Liver (tissue), 3 donors: ENCODE measurements at regions not wholly inside any gene's neighbourhood (a gene's known extent, or its start where the extent isn't known, plus 50 kb on each side); places are given as distances from the start of the nearest gene placed in this dataset.

Experiments
- FOXA1 ChIP-seq: IDR thresholded peaks from 2 replicates; pipeline ENCODE4 v1.6.1; 2016; ENCODE audit warnings: antibody characterized with exemption
- GABPA ChIP-seq, 2 donors: IDR thresholded peaks in 1 of 2; conservative IDR thresholded peaks in 1 of 2; 2 replicates each; pipeline ENCODE4 v1.6.1; 2016; ENCODE audit warnings: antibody characterized with exemption in 2 of 2, mild to moderate bottlenecking in 1 of 2, moderate library complexity in 1 of 2
- HNF4G ChIP-seq: IDR thresholded peaks from 2 replicates; pipeline ENCODE4 v1.6.1; 2016; ENCODE audit warnings: antibody characterized with exemption
- NR2F2 ChIP-seq: IDR thresholded peaks from 2 replicates; pipeline ENCODE4 v1.6.1; 2016; ENCODE audit warnings: antibody characterized with exemption
- RAD21 ChIP-seq, 2 donors: IDR thresholded peaks; 2 replicates each; pipeline ENCODE4 v1.6.1; 2016; ENCODE audit warnings: antibody characterized with exemption in 2 of 2, mild to moderate bottlenecking in 2 of 2
- SP1 ChIP-seq: IDR thresholded peaks from 2 replicates; pipeline ENCODE4 v1.6.1; 2018; ENCODE audit warnings: antibody characterized with exemption, mild to moderate bottlenecking
- TAF1 ChIP-seq: conservative IDR thresholded peaks from 2 replicates; pipeline ENCODE4 v1.6.1; 2016; ENCODE audit warnings: antibody characterized with exemption, mild to moderate bottlenecking
- YY1 ChIP-seq: IDR thresholded peaks from 2 replicates; pipeline ENCODE4 v1.6.1; 2016; ENCODE audit warnings: antibody characterized with exemption, mild to moderate bottlenecking
- TF ChIP-seq, protein P1 (sequence below): fragments of 150-350 bp; IDR thresholded peaks from 2 replicates; pipeline ENCODE4 v1.5.1; 2017; ENCODE audit warnings: improper control_type of control experiment, low read depth, low read length; ENCODE audit not compliant: missing input control
- TF ChIP-seq, protein P2 (sequence below): IDR thresholded peaks from 2 replicates; pipeline ENCODE4 v1.6.1; 2016; ENCODE audit warnings: antibody characterized with exemption
- TF ChIP-seq, protein P3 (sequence below): IDR thresholded peaks from 2 replicates; pipeline ENCODE4 v1.6.1; 2016; ENCODE audit warnings: antibody characterized with exemption, mild to moderate bottlenecking
- donor health status: healthy.
- donor health status: healthy.

DNA sequence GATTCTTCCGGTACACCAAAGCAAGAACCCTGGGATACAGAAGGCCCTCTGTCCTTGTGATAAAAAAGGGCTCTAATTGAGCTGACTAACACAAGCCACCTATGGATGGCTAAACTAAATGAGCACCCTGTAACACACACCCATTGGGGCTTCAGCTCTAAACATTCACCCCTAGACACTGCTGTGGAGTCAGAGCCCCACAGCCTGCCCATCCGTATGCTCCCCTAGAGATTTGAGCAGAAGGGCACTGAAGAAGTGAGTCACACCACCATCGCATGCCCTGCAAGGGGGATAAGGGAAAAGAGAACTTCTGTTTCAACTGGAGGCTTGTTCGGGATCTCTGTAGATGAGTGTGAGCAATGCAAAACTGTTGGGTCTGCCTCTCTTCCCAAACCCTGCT, 545.2 kb downstream of the KCTD8 start:
- TF ChIP-seq, protein P1, sequence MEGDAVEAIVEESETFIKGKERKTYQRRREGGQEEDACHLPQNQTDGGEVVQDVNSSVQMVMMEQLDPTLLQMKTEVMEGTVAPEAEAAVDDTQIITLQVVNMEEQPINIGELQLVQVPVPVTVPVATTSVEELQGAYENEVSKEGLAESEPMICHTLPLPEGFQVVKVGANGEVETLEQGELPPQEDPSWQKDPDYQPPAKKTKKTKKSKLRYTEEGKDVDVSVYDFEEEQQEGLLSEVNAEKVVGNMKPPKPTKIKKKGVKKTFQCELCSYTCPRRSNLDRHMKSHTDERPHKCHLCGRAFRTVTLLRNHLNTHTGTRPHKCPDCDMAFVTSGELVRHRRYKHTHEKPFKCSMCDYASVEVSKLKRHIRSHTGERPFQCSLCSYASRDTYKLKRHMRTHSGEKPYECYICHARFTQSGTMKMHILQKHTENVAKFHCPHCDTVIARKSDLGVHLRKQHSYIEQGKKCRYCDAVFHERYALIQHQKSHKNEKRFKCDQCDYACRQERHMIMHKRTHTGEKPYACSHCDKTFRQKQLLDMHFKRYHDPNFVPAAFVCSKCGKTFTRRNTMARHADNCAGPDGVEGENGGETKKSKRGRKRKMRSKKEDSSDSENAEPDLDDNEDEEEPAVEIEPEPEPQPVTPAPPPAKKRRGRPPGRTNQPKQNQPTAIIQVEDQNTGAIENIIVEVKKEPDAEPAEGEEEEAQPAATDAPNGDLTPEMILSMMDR = no peak
- TF ChIP-seq TAF1 (no peak), GABPA (IDR thresholded peaks at IDR 0.05 in 1 of 2, conservative IDR thresholded peaks at IDR 0.05 in 1 of 2) (no peak), SP1 (no peak), FOXA1 (no peak), YY1 (no peak), RAD21 (IDR thresholded peaks at IDR 0.05) (no peak), HNF4G (no peak), NR2F2 (no peak)
- TF ChIP-seq, protein P2, sequence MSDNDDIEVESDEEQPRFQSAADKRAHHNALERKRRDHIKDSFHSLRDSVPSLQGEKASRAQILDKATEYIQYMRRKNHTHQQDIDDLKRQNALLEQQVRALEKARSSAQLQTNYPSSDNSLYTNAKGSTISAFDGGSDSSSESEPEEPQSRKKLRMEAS = no peak
- TF ChIP-seq, protein P3, sequence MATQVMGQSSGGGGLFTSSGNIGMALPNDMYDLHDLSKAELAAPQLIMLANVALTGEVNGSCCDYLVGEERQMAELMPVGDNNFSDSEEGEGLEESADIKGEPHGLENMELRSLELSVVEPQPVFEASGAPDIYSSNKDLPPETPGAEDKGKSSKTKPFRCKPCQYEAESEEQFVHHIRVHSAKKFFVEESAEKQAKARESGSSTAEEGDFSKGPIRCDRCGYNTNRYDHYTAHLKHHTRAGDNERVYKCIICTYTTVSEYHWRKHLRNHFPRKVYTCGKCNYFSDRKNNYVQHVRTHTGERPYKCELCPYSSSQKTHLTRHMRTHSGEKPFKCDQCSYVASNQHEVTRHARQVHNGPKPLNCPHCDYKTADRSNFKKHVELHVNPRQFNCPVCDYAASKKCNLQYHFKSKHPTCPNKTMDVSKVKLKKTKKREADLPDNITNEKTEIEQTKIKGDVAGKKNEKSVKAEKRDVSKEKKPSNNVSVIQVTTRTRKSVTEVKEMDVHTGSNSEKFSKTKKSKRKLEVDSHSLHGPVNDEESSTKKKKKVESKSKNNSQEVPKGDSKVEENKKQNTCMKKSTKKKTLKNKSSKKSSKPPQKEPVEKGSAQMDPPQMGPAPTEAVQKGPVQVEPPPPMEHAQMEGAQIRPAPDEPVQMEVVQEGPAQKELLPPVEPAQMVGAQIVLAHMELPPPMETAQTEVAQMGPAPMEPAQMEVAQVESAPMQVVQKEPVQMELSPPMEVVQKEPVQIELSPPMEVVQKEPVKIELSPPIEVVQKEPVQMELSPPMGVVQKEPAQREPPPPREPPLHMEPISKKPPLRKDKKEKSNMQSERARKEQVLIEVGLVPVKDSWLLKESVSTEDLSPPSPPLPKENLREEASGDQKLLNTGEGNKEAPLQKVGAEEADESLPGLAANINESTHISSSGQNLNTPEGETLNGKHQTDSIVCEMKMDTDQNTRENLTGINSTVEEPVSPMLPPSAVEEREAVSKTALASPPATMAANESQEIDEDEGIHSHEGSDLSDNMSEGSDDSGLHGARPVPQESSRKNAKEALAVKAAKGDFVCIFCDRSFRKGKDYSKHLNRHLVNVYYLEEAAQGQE = no peak
